ENCODE measurements at regions not wholly inside any gene's neighbourhood (a gene's known extent, or its start where the extent isn't known, plus 50 kb on each side); places are given as distances from the start of the nearest gene placed in this dataset.
"Not testable (repeated sequence)": the region's sequence is repeated elsewhere in the genome, so short reads cannot be mapped to it uniquely, and the experiment has no call there.

DNA sequence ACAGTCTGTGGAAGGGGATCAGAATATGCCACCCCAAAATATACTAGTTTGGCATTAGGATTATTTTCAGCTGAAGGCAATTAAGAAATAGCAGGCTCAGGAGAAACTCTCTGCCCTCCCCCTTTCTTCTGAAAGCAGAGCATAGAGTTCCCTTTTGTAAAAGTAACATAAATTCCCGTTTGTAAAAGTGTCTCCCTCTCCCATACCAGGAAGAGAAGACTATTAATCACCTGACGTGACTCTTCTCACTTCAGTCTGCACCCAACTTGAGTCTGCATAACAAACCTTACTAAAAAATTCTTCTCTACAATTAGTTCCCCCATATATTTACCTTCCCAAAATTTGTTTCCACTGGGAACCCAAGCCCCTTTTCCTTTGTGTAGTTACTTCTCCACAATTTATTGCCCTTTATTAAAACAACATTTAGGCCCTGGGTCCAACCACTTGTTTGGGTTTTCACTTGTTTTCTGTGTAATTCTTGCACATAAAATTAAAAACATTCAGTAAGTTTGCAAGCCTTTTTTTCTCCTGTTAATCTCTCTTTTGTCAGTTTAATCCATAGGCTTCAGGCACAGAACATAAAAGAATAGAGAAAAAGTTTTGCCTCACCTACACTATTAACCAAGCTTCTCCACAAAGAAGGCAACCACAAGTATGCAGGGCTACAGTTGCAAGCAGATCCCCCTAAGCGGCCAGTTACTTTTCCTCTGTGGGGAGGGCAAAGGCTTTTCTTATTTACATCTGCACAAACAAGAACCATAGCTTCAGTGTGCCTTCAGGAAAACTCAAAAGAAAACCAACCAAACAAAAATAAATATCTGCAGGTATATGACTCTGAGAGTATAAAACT is 73.8 kb upstream of the EPCAM start:
- DNase-seq (no peak), ATAC-seq (no peak)
- no peak overlapping the region for H3K27ac ChIP-seq
- intact Hi-C loops (cut with DNase I) = no loop called here
- no peaks in the 10 kb centered on the region for H3K9me3 ChIP-seq
- no peaks in the 10 kb centered on the region for H3K27me3 ChIP-seq
- no peak overlapping the region for H3K4me3 ChIP-seq
- H3K4me1 ChIP-seq = peaks cover 8% of the 10 kb centered on the region
- H3K36me3 ChIP-seq = no peaks in the 10 kb centered on the region
- TF ChIP-seq, protein P1, sequence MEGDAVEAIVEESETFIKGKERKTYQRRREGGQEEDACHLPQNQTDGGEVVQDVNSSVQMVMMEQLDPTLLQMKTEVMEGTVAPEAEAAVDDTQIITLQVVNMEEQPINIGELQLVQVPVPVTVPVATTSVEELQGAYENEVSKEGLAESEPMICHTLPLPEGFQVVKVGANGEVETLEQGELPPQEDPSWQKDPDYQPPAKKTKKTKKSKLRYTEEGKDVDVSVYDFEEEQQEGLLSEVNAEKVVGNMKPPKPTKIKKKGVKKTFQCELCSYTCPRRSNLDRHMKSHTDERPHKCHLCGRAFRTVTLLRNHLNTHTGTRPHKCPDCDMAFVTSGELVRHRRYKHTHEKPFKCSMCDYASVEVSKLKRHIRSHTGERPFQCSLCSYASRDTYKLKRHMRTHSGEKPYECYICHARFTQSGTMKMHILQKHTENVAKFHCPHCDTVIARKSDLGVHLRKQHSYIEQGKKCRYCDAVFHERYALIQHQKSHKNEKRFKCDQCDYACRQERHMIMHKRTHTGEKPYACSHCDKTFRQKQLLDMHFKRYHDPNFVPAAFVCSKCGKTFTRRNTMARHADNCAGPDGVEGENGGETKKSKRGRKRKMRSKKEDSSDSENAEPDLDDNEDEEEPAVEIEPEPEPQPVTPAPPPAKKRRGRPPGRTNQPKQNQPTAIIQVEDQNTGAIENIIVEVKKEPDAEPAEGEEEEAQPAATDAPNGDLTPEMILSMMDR (IDR thresholded peaks at IDR 0.05) = no peak

DNA sequence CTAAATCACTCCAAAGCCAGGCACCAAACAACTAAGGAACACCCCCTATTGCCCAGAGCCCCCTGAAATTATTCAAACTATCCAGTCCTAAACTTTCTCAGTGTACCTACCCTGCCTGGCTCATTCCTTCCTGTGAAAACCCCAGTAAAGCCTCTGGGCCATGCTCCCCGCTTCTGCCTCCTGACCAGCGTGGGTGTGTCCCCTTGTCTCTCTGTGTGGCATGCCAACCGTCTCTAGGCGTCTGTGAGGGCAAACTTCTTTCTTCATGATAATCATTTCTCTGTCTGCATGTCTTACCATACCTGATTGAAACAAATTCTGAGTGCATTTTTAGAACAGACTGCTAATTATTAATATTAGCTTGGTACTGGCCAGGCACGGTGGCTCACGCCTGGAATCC is 75.1 kb upstream of the EPCAM start:
- TF ChIP-seq, protein P1 (IDR thresholded peaks at IDR 0.05) = no peak
- Histone ChIP-seq H3K4me1 (no peaks in the 10 kb centered on the region), H3K27ac (no peak overlapping the region), H3K36me3 (no peaks in the 10 kb centered on the region), H3K9me3 (no peaks in the 10 kb centered on the region), H3K27me3 (no peaks in the 10 kb centered on the region), H3K4me3 (no peak overlapping the region)
- peak; percentile 87 for ATAC-seq
- DNase-seq = peak; percentile 73
- intact Hi-C loops (cut with DNase I) = no loop called here

DNA sequence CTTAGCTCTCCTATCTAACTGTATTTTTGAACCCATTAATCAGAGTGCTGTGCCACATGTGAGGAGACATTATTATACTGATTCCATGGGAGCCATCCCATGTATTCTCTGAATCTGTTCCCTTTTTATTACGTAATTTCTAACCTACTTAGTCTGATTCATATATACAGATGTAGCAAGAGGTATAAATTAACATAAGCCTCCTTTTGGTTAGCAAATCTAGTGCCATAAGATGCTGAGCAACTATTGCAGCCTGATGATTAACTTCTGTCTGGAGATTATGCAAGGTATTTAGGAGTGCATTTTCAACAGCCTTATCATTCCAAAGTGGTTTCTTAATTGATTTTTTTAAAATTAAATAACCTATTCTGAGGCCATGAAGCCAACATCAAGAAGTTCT is 80.2 kb upstream of the EPCAM start:
- Histone ChIP-seq H3K4me3 (no peak overlapping the region), H3K9me3 (no peaks in the 10 kb centered on the region), H3K27me3 (no peaks in the 10 kb centered on the region), H3K36me3 (no peaks in the 10 kb centered on the region), H3K27ac (no peak overlapping the region), H3K4me1 (no peaks in the 10 kb centered on the region)
- TF ChIP-seq, protein P1 (IDR thresholded peaks at IDR 0.05) = no peak
- DNase-seq (no peak), ATAC-seq (peak; percentile 41)
- intact Hi-C loops (cut with DNase I) = no loop called here

DNA sequence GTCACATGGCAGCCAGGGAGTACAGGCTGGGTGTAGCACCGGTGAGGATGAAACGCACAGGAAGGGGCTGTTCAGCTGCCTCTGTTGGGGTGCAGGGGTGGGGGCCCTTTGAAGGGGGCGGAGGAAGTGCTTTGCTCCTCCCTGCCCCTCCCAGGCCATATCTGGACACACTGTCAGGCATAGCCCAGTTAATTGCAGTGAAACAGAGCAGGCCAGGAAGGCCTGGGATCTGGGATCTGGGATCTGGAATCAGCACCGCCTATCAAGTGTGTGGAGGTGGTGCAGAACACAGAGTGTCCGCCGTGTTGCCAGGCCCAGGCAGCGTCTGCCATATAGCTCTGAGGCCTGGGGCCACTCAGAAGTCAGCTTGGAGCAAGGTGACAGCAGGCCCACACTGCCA is 85.5 kb upstream of the EPCAM start:
- Histone ChIP-seq H3K27me3 (no peaks in the 10 kb centered on the region), H3K4me3 (no peak overlapping the region), H3K27ac (no peak overlapping the region), H3K4me1 (no peaks in the 10 kb centered on the region), H3K36me3 (no peaks in the 10 kb centered on the region), H3K9me3 (no peaks in the 10 kb centered on the region)
- peak; percentile 20 for ATAC-seq
- intact Hi-C loops (cut with DNase I) = no loop called here
- no peak for DNase-seq
- TF ChIP-seq, protein P1 (IDR thresholded peaks at IDR 0.05) = no peak

DNA sequence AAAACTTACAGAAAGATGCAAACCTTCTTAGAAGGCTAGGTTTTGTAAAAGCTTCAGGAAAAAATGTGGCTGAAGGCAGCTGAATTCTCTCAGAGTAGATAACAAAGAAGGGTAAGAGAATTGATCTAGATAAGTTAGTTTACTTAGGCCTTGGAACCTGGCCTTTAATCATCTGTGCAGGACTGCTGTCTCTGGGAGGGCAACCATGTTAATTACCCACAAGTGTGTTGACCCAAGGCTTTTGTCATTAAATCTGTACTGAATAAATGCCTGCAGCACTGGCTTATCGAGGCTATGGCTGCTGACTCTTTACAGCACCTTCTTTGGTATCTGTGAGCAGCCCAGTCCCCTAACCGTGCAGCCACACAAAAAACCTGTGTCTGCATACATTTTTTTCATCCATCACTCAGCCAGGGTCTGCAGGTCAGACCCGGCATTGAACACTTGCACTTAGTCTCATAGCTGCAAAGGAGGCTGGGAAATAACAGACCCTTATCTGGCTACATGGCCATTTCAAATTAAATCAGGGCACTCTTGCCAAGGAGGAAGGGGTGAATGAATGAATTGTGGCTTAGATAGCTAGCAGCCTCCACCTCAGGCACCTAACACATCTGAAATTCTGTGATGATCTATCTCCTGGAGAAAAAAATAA is 86.4 kb upstream of the EPCAM start:
- TF ChIP-seq, protein P1 (IDR thresholded peaks at IDR 0.05) = no peak
- Histone ChIP-seq H3K27me3 (no peaks in the 10 kb centered on the region), H3K36me3 (no peaks in the 10 kb centered on the region), H3K27ac (no peak overlapping the region), H3K4me1 (no peaks in the 10 kb centered on the region), H3K9me3 (no peaks in the 10 kb centered on the region), H3K4me3 (no peak overlapping the region)
- intact Hi-C loops (cut with DNase I) = no loop called here
- no peak for DNase-seq
- ATAC-seq = no peak

DNA sequence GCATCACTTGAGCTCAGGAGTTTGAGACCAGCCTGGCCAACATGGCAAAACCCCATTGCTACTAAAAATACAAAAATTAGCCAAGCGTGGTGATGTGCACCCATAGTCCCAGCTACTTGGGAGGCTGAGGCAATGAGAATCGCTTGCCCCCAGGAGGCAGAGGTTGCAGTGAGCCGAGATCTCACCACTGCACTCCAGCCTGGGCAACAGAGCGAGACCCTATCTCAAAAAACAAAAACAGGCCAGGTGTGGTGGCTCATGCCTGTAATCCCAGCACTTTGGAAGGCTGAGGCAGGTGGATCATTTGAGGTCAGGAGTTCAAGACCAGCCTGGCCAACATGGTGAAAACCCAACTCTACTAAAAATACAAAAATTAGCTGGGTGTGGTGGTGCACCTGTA is 89.6 kb upstream of the EPCAM start:
- intact Hi-C loops (cut with DNase I) = loop anchor here (10.0 kb wide), 1 partner anchor 285 kb away; no protein-coding TSS in a partner anchor
- not testable (repeated sequence) for ATAC-seq, H3K36me3 ChIP-seq, H3K4me1 ChIP-seq, H3K9me3 ChIP-seq, H3K27me3 ChIP-seq, DNase-seq, H3K27ac ChIP-seq, H3K4me3 ChIP-seq
